GM18508 (cell line): ENCODE measurements at regions not wholly inside any gene's neighbourhood (a gene's known extent, or its start where the extent isn't known, plus 50 kb on each side); places are given as distances from the start of the nearest gene placed in this dataset.
"Not testable (repeated sequence)": the region's sequence is repeated elsewhere in the genome, so short reads cannot be mapped to it uniquely, and the experiment has no call there.

Source experiments
- ATAC-seq: cut with Tn5 transposase; IDR thresholded peaks from one replicate; pipeline ENCODE4 v1.9.1; 2021; ENCODE audit warnings: moderate number of reproducible peaks; ENCODE audit not compliant: insufficient read depth, unreplicated experiment

DNA sequence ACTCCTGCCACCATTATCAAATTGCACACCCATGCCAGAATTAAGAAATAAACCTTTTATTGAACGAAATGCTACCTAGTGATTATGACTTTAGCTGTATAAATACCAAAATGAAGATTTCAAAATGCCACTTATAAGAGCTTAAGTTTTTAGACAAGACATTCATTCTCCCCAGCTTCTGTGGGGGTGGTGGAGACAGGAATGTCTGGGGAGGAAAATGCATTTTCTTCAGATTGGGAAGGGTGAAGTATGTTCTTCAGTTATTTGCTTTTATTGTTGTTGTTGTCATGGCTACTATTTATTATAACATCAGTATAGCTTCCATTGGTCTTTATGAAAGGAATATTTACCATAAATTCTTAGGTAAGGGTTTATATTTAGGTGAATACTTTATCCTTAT is 132.7 kb upstream of the GMNC start:
- ATAC-seq = no peak

DNA sequence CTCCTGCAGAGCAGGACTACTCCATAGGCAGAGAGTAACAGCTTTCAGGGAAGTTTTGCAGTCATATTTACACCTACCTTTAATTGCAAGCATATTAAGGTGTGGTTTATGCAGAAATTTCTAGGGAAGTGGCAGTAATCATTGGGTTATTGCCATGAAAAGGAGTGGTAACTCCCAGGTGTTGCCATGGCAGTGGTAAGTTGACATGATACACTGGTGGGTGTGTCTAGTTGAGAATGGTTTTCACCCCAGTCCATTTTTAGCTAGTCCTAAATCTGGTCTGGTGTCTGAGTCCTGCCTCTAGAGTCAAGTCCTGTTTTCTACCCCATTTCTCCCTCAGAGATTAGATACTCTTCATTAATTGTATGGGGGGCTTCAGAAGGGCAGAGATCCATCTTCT is 128.4 kb upstream of the GMNC start:
- no peak for ATAC-seq

DNA sequence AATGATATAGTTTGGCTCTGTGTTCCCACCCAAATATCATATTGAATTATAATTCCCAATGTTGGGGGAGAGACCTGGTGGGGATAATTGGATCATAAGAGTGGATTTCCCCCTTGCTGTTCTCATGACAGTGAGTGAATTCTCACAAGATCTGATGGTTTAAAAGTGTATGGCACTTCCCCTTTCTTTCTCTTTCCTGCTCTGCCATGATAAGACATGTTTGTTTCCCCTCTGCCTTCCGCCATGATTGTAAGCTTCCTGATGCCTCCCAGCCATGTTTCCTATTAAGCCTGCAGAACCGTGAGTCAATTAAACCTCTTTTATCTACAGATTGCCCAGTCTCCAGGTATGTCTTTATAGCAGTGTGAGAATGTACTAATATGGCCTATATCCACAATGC is 126.7 kb upstream of the GMNC start:
- no peak for ATAC-seq

DNA sequence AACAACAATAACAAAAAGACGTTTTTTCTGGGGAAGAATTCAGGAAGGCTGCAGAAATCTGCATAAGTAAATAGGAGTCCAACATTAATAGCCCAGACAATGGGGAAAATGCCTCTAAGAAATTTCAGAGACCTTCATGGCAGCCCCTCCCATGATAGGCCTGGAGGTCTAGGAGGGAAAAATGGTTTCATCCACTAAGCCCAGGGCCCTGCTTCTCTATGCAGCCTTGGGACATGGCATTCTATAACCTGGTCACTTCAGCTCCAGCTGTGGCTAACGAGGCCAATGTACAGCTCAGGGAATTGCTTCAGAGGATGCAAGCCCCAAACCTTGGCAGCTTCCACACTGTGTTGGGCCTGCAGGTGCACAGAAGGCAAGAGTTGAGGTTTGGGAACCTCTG is 125.6 kb upstream of the GMNC start:
- ATAC-seq = no peak

DNA sequence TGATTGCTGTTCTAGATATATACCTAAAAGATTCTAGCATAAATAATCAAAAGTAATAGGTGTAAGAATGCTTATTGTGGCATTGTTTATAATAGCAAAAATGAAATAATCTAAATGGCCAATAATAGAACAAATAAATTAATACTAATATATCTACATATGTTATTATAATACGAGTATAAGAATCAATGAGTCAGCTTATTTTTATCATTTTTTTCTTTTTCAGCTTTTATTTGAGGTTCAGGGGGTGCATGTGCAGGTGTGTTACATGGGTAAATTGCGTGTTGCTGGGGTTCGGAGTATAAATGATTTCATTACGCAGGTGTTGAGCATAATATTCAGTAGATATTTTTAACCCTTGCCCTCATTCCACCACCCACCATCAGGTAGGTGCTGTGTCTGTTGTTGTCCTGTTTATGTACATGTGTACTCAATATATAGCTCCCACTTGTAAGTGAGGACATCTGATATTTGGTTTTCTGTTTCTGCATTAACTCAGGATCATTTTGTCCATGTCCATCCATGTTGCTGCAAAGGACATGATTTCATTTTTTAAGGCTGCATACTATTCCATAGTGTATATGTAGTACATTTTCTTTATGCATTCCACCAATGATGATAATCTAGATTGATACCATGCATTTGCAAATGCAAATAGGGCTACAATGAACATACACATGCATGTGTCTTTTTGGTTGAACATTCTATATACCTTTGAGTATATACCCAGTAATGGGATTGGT is 122.2 kb upstream of the GMNC start:
- ATAC-seq = no peak

DNA sequence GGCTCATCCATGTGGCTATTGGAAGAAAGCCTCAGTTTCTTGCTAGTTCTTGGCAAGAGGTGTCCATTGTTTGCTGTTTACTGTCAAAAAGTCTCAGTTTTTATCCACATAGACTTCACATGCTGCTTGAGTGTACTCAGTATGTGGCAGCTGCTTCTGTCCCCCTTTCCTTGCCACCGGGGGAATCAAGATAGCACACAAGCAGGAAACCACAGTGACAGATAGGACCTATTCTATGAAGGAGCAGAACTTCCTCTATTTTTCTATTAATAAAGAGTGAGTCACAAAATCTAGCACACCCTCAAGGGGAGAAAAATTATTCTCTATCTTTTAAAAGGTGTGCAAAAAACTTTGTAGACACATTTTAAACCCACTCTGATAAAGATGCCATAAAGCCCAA is 121.4 kb upstream of the GMNC start:
- no peak for ATAC-seq

DNA sequence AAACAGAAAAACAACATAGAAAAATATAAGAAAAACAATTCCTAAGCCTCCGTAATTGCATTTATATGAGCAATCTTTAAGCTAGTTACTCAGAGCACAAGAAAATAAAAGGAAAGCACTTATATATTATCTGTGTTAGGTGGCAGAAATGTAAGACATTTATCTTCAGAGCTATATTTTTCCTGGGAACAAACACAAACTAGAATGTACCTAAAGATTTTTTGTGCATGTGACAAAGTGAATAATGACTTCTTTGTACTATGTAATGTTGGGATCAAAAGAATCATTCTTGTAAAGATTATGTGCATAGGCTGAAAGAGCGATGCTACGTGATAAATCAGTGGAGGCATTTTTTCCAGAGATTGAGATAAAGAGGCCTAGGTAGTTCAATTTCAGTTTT is 111.3 kb upstream of the GMNC start:
- ATAC-seq = no peak

DNA sequence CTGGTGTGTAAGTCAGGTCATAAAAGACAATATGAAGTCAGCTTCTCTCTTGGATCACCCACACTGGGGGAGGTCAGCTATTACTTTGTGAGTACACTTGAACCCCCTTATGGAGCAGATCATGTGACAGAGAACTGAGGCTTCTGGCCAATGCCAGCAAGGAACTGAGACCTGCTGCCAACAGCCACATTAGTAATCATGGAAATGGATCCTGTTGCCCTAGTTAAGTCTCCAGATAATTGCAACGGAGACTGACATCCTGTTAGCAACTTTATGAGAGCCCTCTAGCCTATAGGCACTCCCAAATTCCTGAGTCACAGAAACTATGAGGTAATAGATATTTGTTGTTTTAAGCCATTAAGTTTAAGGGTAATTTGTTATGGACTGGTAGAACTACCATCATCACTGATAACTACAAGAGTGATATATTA is 110.4 kb upstream of the GMNC start:
- no peak for ATAC-seq

DNA sequence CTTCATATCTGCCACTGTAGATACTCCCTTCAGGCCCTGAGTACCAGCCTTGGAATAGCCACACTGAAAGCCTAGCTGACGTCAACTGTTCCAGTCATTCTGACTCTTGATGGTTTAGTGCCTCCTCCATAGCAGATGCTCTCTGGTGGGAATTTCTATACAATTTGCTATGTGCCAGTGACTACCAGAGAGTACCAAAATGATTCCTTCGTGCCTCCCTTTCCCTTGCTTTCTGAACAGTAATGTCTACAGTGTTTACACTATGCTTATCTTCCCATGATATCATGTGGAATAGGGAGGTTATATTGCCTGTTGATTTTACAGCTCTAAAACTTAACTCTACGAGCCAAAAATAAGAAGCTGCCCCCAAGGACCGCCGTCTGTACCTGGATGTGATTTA is 109.7 kb upstream of the GMNC start:
- ATAC-seq = no peak

DNA sequence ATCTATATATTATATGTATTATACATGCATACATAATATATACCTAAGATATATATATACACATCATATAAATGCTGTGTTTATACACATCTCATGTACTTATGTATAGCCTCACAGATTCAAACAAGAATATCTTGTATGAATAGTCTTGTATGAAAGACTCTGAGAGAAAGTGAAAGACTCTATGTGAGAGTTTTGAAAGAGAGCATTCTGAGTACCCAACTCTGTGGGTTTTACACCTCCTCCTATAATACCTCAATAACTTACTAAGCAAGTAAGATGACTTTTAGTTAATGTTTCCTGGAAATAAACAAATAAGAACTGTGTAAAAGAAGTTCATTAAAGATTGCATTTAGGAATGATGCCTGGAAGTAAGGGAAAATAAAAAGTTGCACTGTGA is 108.1 kb upstream of the GMNC start:
- no peak for ATAC-seq

DNA sequence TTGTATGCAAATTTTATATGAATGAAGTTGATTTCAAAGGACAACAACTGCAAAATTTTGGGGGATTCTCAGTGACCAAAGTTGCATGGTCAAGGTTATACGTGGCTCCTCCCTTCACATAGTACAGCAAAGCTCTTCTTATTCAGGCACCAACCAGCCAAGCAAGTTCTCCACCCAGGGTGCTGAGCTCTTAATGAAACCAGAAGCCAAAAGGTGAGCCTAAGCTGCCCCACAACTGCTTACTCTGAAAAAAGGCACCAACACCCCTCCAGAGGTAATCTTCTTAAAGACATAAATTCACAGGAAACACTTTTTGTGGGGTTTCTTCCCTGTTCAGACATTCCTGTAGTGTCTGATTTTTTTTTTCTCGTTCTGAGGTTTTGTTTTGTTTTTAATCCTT is 106.1 kb upstream of the GMNC start:
- ATAC-seq = no peak

DNA sequence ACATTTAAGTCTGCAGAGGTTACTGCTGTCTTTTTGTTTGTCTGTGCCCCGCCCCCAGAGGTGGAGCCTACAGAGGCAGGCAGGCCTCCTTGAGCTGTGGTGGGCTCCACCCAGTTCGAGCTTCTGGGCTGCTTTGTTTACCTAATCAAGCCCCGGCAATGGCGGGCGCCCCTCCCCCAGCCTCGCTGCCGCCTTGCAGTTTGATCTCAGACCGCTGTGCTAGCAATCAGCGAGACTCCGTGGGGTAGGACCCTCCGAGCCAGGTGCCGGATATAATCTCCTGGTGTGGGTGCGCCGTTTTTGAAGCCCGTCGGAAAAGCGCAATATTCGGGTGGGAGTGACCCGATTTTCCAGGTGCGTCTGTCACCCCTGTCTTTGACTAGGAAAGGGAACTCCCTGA is 102.4 kb upstream of the GMNC start:
- not testable (repeated sequence) for ATAC-seq

DNA sequence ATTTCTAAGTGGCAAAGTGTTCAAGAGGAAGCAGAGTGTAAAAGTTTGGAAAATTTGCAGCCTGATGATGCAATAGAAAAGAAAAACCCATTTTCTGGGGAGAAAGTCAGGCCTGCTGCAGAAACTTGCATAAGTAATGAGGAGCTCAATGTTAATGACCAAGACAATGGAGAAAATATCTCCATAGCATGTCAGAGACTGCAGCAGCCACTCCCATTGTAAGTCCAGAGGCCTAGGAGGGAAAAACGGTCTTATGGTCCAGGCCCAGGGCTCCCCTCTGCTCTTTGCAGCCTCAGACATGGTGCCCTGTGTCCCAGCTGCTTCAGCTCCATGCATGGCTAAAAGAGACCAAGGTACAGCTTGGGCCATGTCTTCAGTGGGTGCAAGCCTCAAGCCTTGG is 96.6 kb upstream of the GMNC start:
- ATAC-seq = no peak

DNA sequence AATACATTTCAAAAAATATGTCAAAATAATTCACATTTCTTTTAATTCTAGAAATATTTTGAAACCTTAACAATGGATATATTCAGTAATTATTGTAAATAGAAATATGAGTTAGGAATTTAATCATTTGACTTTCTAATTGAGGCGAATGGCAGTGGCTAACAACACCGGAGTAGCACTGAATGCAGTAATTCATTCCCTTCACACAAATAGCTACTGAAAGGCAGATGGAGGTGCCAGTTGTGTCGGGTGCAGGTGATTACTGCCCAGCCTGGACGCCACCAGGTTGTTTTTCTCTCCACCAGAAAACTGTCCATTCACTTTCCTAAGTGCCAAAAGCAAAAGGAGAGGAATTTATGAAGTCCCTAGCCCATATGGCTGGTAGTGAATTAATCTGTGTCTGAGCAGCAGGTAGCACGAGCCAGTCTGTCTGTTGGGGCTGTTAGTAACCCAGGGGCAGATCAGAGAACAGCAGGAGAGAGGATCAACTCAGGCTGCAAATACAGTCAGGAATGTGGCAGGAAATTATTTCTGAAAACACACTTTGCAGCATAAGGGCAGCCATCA is 79.3 kb upstream of the GMNC start:
- ATAC-seq = no peak

DNA sequence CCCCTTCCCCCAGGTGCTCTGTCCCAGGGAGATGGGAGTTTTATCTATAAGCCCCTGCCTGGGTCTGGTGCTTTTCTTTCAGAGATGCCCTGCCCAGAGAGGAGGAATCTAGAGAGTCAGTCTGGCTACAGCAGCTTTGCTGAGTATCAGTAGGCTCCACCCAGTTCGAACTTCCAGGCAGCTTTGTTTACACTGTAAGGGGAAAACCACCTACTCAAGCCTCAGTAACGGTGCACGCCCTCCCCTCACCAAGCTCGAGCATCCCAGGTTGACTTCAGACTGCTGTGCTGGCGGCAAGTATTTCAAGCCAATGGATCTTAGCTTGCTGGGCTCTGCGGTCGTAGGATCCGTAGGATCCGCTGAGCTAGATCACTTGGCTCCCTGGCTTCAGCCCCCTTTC is 72.1 kb upstream of the GMNC start:
- ATAC-seq = not testable (repeated sequence)

DNA sequence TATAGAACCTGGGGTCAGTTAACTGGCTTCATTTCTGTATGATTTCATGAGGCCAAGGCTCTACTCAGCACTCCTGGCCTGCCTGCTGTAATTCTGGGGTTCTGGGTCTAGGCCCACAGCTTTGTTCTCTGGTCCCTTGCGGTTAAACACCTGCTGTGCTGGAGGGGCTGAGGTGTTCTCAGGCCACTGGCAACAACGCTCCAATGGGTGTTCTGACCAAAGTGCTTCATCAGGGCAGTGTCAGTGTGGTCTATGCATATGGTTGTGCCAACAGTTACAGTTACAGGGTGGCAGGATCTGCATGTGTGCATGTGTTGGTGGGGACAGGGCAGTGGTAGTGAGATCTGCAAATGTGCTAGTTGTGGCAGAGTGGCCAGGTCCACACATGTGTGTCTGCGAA is 64.1 kb upstream of the GMNC start:
- ATAC-seq = no peak

DNA sequence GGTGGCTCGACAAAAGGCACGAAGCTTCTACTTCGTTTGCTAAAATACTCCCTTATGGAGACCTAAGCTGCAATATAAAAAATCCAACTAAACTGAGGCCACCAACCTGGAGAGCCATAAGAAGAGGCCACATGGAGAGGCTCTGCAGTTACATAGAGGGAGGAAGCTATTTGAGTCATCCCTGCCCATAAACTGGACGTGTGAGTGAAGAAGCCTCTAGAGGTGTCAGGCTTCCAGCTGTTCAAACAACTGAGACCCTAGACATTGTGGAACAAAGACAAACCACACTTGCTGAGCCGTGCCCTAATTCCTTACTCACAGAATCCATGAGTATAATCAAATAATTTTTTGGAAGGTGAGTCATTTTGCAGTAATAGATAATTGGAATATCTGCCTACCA is 50.2 kb upstream of the GMNC start:
- no peak for ATAC-seq
